ENCODE measurements at regions not wholly inside any gene's neighbourhood (a gene's known extent, or its start where the extent isn't known, plus 50 kb on each side); places are given as distances from the start of the nearest gene placed in this dataset.

GRCh38 chr14:42856106-42856505, 1249.4 kb downstream of the LRFN5 start:
- DNase-seq: no peak

- no peak for DNase-seq
These were observed 1248.4 kb downstream of the LRFN5 start for GRCh38 chr14:42855085-42855484.

DNA sequence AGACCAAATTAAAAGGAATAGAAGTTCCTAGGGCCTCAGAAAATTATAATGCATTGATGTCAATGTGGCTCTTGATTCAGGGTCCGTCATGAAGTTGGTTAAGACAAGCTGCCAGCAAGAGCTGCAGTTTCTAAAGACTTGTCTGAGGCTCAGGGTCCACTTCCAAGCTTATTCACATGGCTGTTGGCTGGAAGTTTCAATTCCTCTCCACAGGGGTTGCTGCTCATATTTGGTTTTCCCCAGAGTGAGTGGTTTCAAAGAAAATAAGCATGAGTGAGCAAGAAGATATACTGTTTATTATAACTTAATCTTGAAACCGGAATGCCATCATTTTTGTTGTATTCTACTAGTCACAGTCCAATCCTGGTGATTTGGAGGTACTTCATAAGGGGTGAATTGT, 1247.4 kb downstream of the LRFN5 start:
- DNase-seq: no peak

- no peak for DNase-seq
These were observed 1242.0 kb downstream of the LRFN5 start for GRCh38 chr14:42848652-42849051.

- DNase-seq: no peak
These were observed 1208.1 kb downstream of the LRFN5 start for GRCh38 chr14:42814817-42815216.

- DNase-seq: no peak
These were observed 1200.2 kb downstream of the LRFN5 start for GRCh38 chr14:42806909-42807315.

DNA sequence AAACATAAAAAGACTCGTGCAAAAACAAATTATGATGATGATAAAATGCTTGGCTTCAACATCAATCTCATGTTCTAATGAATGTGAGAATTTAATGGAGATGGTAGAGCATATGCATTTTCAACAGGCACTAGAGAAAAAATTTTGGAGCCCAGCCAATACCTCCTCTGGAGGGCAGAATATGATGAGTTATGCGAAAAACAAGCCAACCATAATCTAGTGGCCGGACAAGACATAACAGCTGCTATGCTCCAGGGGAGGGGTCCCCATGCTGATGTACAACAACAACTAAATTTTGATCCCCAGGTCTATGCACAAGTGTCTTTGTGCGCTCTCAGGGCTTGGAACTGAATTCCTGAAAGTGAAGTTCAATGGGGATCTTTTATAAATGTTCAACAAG, 1197.5 kb downstream of the LRFN5 start:
- DNase-seq: no peak

GRCh38 chr14:42802346-42802745, 1195.7 kb downstream of the LRFN5 start:
- DNase-seq: no peak

- DNase-seq: no peak
These were observed 1185.5 kb downstream of the LRFN5 start for GRCh38 chr14:42792166-42792565.

DNA sequence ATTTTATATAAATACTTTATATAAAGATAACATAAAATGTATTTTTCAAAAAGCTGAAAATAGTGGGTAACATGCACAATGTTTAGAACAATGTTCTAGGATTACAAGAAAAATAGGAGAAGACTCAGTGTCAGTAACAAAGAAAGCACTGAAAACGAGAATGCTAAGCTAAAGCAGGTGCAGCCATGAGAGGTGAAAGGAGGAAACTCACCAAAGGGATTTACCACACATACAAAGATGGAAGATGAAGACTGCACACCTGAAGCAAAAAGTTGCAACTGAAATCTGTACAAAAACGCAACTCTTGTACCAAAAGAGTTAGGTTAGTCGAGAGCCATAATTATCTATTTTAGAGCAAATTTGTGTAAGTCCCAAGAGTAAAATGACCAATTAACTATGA, 1176.1 kb downstream of the LRFN5 start:
- no peak for DNase-seq

- no peak for DNase-seq
These were observed 1172.3 kb downstream of the LRFN5 start for GRCh38 chr14:42778984-42779383.

GRCh38 chr14:42750771-42751170, 1144.1 kb downstream of the LRFN5 start:
- DNase-seq: no peak

DNA sequence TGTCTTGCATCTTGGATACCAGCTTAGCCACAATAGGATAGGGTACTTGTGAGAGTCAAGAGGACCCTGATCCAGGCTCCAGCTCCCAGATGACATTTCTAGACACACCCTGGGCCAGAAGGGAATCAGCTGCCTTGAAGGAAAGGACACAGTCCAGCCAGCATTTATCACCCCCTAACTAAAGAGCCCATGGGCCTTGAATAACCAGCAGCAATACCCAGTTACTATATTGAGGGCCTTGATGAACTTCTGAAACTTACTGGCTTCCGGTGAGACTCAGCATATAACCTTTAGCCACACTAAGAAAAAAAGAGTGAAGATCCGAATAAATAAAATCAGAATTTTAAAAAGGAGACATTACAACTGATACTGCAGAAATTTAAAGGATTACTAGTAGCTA, 1135.4 kb downstream of the LRFN5 start:
- no peak for DNase-seq

DNA sequence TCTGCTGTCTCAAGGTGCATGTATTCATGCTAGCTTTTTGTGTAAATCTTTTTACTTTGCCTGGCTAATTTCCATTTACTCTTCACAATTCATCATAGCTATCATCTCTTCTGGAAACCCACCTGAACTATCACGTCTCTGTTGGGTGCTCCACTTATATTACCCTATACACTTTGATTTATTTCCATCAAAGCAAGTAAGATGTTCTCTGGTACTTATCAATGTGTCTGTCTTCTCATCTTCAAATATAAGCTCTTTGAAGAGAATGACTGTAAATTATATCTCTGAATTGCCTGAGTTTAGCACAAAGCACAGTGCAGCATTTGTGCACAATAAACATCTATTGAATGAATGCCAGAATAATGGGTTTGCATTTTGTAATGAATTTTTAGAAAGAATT, 1129.7 kb downstream of the LRFN5 start:
- DNase-seq: no peak

DNA sequence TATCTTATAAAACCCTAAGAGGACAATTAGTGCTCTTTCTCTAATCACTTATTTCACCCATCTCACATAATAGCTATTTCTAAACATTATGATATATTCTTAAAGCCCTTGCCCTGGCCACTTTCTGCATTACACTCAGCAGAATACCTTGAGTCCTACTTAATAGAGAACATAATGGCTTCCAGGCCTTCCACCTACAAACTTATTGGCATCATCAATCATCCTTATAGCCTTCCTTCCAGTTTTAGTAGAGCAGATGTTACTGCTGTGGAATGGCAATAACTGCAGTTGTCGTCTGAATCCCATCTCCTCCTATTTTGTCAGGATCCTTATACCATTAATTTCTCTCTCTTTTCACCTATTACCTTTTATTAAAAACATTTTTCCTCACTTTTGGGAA, 1127.4 kb downstream of the LRFN5 start:
- DNase-seq: no peak

DNA sequence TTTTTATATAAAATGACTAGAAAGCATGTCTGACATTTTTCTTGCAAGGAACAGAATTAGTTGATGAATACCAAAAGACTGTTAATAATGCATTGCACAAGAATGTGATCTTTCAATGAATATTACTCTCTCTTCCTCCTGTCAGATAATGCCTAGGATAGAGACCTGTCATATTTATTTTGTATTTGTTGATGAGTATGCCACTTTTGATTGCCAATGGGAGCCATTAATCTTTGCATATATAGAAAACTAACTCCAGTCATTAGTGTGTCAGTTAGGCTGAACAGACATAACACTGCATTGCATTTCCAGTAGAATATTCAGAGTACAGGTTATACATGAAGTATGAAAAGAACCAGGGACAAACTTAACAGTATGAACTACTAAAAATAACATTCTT, 1125.3 kb downstream of the LRFN5 start:
- no peak for DNase-seq

DNA sequence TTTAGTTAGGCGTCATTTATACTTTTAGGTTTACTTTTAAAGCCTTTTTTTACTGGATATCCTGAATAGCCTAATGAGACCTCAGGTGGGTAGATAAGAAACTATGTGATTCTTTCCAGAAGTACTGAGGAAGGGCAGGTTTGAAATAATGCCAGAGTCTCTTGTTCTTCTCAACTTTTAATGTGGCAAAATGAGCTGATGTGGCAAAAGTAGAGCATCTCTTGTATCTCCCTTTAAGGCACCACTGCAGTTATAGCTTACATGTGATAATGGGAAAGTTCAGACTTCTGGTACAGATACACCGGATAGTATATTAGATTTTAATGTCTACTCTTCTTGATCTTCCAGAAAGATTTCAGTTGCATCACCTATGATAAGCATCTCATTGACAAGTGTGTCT, 1124.8 kb downstream of the LRFN5 start:
- DNase-seq: no peak

- DNase-seq: no peak
These were observed 1123.0 kb downstream of the LRFN5 start for GRCh38 chr14:42729681-42730080.

GRCh38 chr14:42719391-42719790, 1112.7 kb downstream of the LRFN5 start:
- no peak for DNase-seq

GRCh38 chr14:42715316-42715715, 1108.6 kb downstream of the LRFN5 start:
- no peak for DNase-seq

- DNase-seq: no peak
These were observed 1103.4 kb downstream of the LRFN5 start for GRCh38 chr14:42710071-42710470.

DNA sequence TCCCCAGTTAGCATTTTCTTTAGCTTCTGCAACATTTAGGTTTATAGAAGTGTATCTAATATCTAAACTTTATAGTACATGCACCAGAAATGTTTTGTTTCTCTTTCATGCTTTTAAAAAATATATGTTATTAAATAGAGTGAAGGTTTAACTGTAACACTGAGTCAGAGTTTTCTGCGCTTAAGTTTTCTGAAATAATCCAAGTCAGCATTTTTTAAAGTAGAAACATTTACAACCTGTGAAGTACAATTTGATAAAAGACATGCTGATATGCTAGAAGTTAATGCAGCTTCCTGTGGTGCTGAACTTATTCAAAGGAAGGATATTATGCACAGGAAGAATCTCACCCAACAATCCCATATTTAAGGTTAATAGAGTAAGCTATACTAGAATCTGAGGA, 1096.8 kb downstream of the LRFN5 start:
- DNase-seq: no peak

- no peak for DNase-seq
These were observed 1080.7 kb downstream of the LRFN5 start for GRCh38 chr14:42687421-42687820.

- DNase-seq: no peak
These were observed 1077.0 kb downstream of the LRFN5 start for GRCh38 chr14:42683707-42684106.

- no peak for DNase-seq
These were observed 1070.0 kb downstream of the LRFN5 start for GRCh38 chr14:42676636-42677035.

DNA sequence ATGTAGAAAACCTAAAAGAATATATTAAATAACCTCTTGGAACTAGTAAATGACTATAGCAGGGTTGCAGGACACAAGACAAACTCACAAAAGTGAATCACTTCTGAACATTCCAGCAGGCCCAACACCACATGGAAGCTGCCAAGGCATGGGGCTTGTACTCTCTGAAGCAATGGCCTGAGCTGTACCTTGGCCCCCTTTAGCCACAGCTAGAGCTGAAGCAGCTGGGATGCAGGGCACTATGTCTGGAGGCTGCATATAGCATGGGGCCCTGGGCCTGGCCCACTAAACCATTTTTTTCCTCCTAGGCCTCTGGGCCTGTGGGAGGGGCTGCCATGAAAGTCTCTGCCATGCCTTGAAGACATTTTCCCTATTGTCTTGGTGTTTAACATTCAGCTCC, 1067.3 kb downstream of the LRFN5 start:
- no peak for DNase-seq

Data from CD4-positive, alpha-beta T cell treated with Interferon gamma for 1 hour (primary cell).